Trophoblast cell (in vitro differentiated cells and primary cell): ENCODE measurements at regions not wholly inside any gene's neighbourhood (a gene's known extent, or its start where the extent isn't known, plus 50 kb on each side); places are given as distances from the start of the nearest gene placed in this dataset.

Experiments used
- DNase-seq, 2 donors: peaks; one replicate each; pipeline ENCODE4 v3.0.0-alpha.2; 2016
- H2AFZ ChIP-seq: 2 replicates; pipeline ENCODE4 v1.6.1; 2013; ENCODE audit warnings: low read length, moderate library complexity, mild to moderate bottlenecking; ENCODE audit not compliant: insufficient read depth, poor library complexity
- H2AK5ac ChIP-seq: 2 replicates; pipeline ENCODE4 v1.6.1; 2013; ENCODE audit warnings: mild to moderate bottlenecking, low read length
- H2BK120ac ChIP-seq: 2 replicates; pipeline ENCODE4 v1.6.1; 2013; ENCODE audit warnings: low read length, mild to moderate bottlenecking, moderate library complexity; ENCODE audit not compliant: insufficient read depth, poor library complexity
- H2BK12ac ChIP-seq: 2 replicates; pipeline ENCODE4 v1.6.1; 2013; ENCODE audit warnings: mild to moderate bottlenecking, low read length, moderate library complexity
- H2BK5ac ChIP-seq: 2 replicates; pipeline ENCODE4 v1.6.1; 2013; ENCODE audit warnings: low read length, low read depth, moderate library complexity, mild to moderate bottlenecking; ENCODE audit not compliant: poor library complexity
- H3K14ac ChIP-seq: 2 replicates; pipeline ENCODE4 v1.6.1; 2013; ENCODE audit warnings: mild to moderate bottlenecking, low read length
- H3K18ac ChIP-seq: 2 replicates; pipeline ENCODE4 v1.6.1; 2013; ENCODE audit warnings: mild to moderate bottlenecking, low read length
- H3K23ac ChIP-seq: 2 replicates; pipeline ENCODE4 v1.6.1; 2013; ENCODE audit warnings: low read length
- H3K27ac ChIP-seq: 2 replicates; pipeline ENCODE4 v1.5.1; 2013; ENCODE audit warnings: low read depth, mild to moderate bottlenecking, inconsistent platforms, low read length, moderate library complexity
- H3K27me3 ChIP-seq: 2 replicates; pipeline ENCODE4 v1.6.1; 2013; ENCODE audit warnings: inconsistent platforms, mild to moderate bottlenecking, low read length, moderate library complexity; ENCODE audit not compliant: insufficient read depth
- H3K36me3 ChIP-seq, 2 experiments: 1 replicate in 1 of 2; 2 replicates in 1 of 2; pipeline ENCODE4 v1.6.1; 2013; ENCODE audit warnings: low read length in 2 of 2, mild to moderate bottlenecking in 2 of 2, moderate library complexity in 1 of 2; ENCODE audit not compliant: insufficient read depth in 2 of 2, control insufficient read depth in 1 of 2
- H3K4ac ChIP-seq: 2 replicates; pipeline ENCODE4 v1.6.1; 2013; ENCODE audit warnings: low read depth, mild to moderate bottlenecking, low read length, moderate library complexity
- H3K4me1 ChIP-seq, 2 experiments: 1 replicate in 1 of 2; 2 replicates in 1 of 2; pipeline ENCODE4 v1.6.1; 2013; ENCODE audit warnings: low read length in 2 of 2, mild to moderate bottlenecking in 2 of 2, moderate library complexity in 1 of 2; ENCODE audit not compliant: insufficient read depth in 2 of 2, control insufficient read depth in 1 of 2
- H3K4me2 ChIP-seq: 2 replicates; pipeline ENCODE4 v1.6.1; 2013; ENCODE audit warnings: inconsistent platforms, mild to moderate bottlenecking, low read length, moderate library complexity
- H3K4me3 ChIP-seq: 2 replicates; pipeline ENCODE4 v1.5.1; 2013; ENCODE audit warnings: mild to moderate bottlenecking, low read depth, low read length, inconsistent platforms
- H3K79me1 ChIP-seq: one replicate; pipeline ENCODE4 v1.6.1; 2013; ENCODE audit warnings: low read length
- H3K79me2 ChIP-seq: 2 replicates; pipeline ENCODE4 v1.6.1; 2013; ENCODE audit warnings: low read length, mild to moderate bottlenecking; ENCODE audit not compliant: control insufficient read depth, insufficient read depth, poor library complexity
- H3K9ac ChIP-seq: 2 replicates; pipeline ENCODE4 v1.6.1; 2013; ENCODE audit warnings: mild to moderate bottlenecking, low read length
- H3K9me3 ChIP-seq: 2 replicates; pipeline ENCODE4 v1.6.1; 2013; ENCODE audit warnings: low read depth, mild to moderate bottlenecking, control low read depth, inconsistent platforms, low read length; ENCODE audit not compliant: insufficient read depth
- H4K12ac ChIP-seq: 2 replicates; pipeline ENCODE4 v1.6.1; 2013; ENCODE audit warnings: low read depth, mild to moderate bottlenecking, low read length, moderate library complexity
- H4K8ac ChIP-seq: 2 replicates; pipeline ENCODE4 v1.6.1; 2013; ENCODE audit warnings: low read depth, mild to moderate bottlenecking, low read length, moderate library complexity
- H4K91ac ChIP-seq: one replicate; pipeline ENCODE4 v1.6.1; 2013; ENCODE audit warnings: low read depth, mild to moderate bottlenecking, low read length, moderate library complexity
- WGBS: extraction: QIAGEN DNeasy Blood & Tissue Kit; methylation state at CpG from one replicate; pipeline ENCODE4 v1.1.7; 2013; ENCODE audit warnings: missing lambda C conversion rate; ENCODE audit not compliant: insufficient read length, insufficient coverage; ENCODE audit errors: extremely low coverage; 5-methylcytosine and 5-hydroxymethylcytosine counted together

- Histone ChIP-seq H4K12ac (no peak overlapping the region), H2BK5ac (no peak overlapping the region), H3K9me3 (no peaks in the 10 kb centered on the region), H3K4me1 (no peaks in the 10 kb centered on the region), H3K4ac (no peak overlapping the region), H3K36me3 (no peaks in the 10 kb centered on the region), H2BK12ac (no peak overlapping the region), H3K14ac (no peak overlapping the region), H2AK5ac (no peak overlapping the region), H3K23ac (no peak overlapping the region), H4K8ac (no peak overlapping the region), H3K79me1 (no peaks in the 10 kb centered on the region), H3K79me2 (no peaks in the 10 kb centered on the region), H3K4me2 (no peak overlapping the region), H2AFZ (no peak overlapping the region), H3K18ac (no peak overlapping the region), H3K27ac (no peak overlapping the region), H4K91ac (no peak overlapping the region), H3K4me3 (no peak overlapping the region), H3K27me3 (no peaks in the 10 kb centered on the region), H2BK120ac (no peak overlapping the region), H3K9ac (no peak overlapping the region)
- no CpG with 5 or more reads among the region's 6 CpGs for WGBS
- DNase-seq = no peak
These were observed 1351.7 kb upstream of the FAM98A start for GRCh38 chr2:34950797-34951196.

DNA sequence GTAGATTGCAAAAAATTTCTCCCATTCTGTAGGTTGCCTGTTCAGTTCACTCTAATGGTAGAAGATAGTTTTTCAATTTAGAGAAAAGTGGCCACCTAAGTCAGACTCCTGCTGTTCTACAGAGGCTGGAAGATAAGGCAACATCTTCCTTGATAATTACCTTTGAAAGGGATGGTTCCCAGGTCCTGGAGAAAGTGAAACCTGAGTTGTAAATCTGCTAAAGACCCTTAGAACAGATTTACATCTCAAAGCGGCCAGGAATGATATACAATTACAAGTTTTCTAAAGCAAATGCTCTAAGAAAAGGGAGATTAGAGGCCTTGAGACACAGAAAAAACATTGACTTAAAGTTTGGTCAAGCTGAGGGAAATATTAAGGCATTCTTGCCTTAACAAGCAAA is 1350.2 kb upstream of the FAM98A start:
- H3K9me3 ChIP-seq = no peaks in the 10 kb centered on the region
- no peaks in the 10 kb centered on the region for H3K79me2 ChIP-seq
- H3K79me1 ChIP-seq = no peaks in the 10 kb centered on the region
- no peak overlapping the region for H4K91ac ChIP-seq
- H3K27me3 ChIP-seq = no peaks in the 10 kb centered on the region
- H2BK12ac ChIP-seq = no peak overlapping the region
- H4K8ac ChIP-seq = no peak overlapping the region
- H3K9ac ChIP-seq = no peak overlapping the region
- H3K18ac ChIP-seq = no peak overlapping the region
- no peaks in the 10 kb centered on the region for H3K4me1 ChIP-seq
- no peak overlapping the region for H3K23ac ChIP-seq
- no peak overlapping the region for H2BK120ac ChIP-seq
- no peaks in the 10 kb centered on the region for H3K36me3 ChIP-seq
- DNase-seq = no peak
- no peak overlapping the region for H2AFZ ChIP-seq
- no peak overlapping the region for H4K12ac ChIP-seq
- no peak overlapping the region for H3K4me2 ChIP-seq
- WGBS = no CpG with 5 or more reads among the region's 1 CpG
- H3K14ac ChIP-seq = no peak overlapping the region
- H3K27ac ChIP-seq = no peak overlapping the region
- H2BK5ac ChIP-seq = no peak overlapping the region
- H3K4ac ChIP-seq = no peak overlapping the region
- H3K4me3 ChIP-seq = no peak overlapping the region
- H2AK5ac ChIP-seq = no peak overlapping the region

- H2BK12ac ChIP-seq = no peak overlapping the region
- H2AFZ ChIP-seq = no peak overlapping the region
- no peaks in the 10 kb centered on the region for H3K36me3 ChIP-seq
- H3K4ac ChIP-seq = no peak overlapping the region
- no peaks in the 10 kb centered on the region for H3K79me2 ChIP-seq
- H3K14ac ChIP-seq = no peak overlapping the region
- H4K12ac ChIP-seq = no peak overlapping the region
- no peak overlapping the region for H2BK5ac ChIP-seq
- no peak overlapping the region for H3K9ac ChIP-seq
- H3K4me2 ChIP-seq = no peak overlapping the region
- no peak overlapping the region for H4K91ac ChIP-seq
- no peaks in the 10 kb centered on the region for H3K4me1 ChIP-seq
- no peaks in the 10 kb centered on the region for H3K27me3 ChIP-seq
- H3K23ac ChIP-seq = no peak overlapping the region
- peaks cover 1% of the 10 kb centered on the region for H3K9me3 ChIP-seq
- DNase-seq = no peak
- no peak overlapping the region for H3K18ac ChIP-seq
- no peak overlapping the region for H4K8ac ChIP-seq
- WGBS = no CpG with 5 or more reads among the region's 7 CpGs
- H3K4me3 ChIP-seq = no peak overlapping the region
- H2BK120ac ChIP-seq = no peak overlapping the region
- H2AK5ac ChIP-seq = no peak overlapping the region
- H3K79me1 ChIP-seq = no peaks in the 10 kb centered on the region
- H3K27ac ChIP-seq = no peak overlapping the region
These were observed 1337.0 kb upstream of the FAM98A start for GRCh38 chr2:34936089-34936488.

GRCh38 chr2:34912084-34912483 is 1313.0 kb upstream of the FAM98A start:
- WGBS = no CpG with 5 or more reads among the region's 2 CpGs

More at GRCh38 chr2:34912084-34912483, 1313.0 kb upstream of the FAM98A start:
- H4K8ac ChIP-seq = no peak overlapping the region
- H4K12ac ChIP-seq = no peak overlapping the region
- no peaks in the 10 kb centered on the region for H3K79me2 ChIP-seq
- no peak overlapping the region for H2BK120ac ChIP-seq
- no peaks in the 10 kb centered on the region for H3K4me1 ChIP-seq
- no peak overlapping the region for H2AK5ac ChIP-seq
- no peak overlapping the region for H2AFZ ChIP-seq
- no peak overlapping the region for H3K14ac ChIP-seq
- H3K18ac ChIP-seq = no peak overlapping the region
- H2BK5ac ChIP-seq = no peak overlapping the region
- no peak overlapping the region for H3K23ac ChIP-seq
- no peak overlapping the region for H4K91ac ChIP-seq
- no peak for DNase-seq
- no peak overlapping the region for H3K27ac ChIP-seq
- no peaks in the 10 kb centered on the region for H3K9me3 ChIP-seq
- H3K79me1 ChIP-seq = no peaks in the 10 kb centered on the region
- H3K9ac ChIP-seq = no peak overlapping the region
- H3K4me2 ChIP-seq = no peak overlapping the region
- no peaks in the 10 kb centered on the region for H3K27me3 ChIP-seq
- no peak overlapping the region for H3K4ac ChIP-seq
- no peaks in the 10 kb centered on the region for H3K36me3 ChIP-seq
- no peak overlapping the region for H3K4me3 ChIP-seq
- H2BK12ac ChIP-seq = no peak overlapping the region
